ENCODE measurements at regions not wholly inside any gene's neighbourhood (a gene's known extent, or its start where the extent isn't known, plus 50 kb on each side); places are given as distances from the start of the nearest gene placed in this dataset.

DNA sequence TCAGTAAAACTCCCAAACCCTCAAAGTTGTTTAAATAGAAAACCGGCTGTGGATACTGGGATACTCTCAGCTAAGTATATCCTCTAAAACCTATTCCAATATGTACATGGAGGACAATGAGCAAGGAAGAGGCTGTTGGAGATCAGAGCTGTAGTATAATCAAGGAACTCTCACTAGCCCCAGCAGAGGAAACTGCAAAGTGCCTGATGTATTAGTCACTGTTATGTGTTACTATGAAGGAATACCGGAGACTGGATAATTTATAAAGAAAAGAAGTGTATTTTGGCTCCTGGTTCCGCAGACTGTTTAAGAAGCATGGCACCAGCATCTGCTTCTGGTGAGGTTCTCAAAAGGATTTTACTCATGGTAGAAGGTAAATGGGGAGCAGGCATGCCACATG lies 65.6 kb upstream of the RPL10L start:
- TF ChIP-seq, protein P1, sequence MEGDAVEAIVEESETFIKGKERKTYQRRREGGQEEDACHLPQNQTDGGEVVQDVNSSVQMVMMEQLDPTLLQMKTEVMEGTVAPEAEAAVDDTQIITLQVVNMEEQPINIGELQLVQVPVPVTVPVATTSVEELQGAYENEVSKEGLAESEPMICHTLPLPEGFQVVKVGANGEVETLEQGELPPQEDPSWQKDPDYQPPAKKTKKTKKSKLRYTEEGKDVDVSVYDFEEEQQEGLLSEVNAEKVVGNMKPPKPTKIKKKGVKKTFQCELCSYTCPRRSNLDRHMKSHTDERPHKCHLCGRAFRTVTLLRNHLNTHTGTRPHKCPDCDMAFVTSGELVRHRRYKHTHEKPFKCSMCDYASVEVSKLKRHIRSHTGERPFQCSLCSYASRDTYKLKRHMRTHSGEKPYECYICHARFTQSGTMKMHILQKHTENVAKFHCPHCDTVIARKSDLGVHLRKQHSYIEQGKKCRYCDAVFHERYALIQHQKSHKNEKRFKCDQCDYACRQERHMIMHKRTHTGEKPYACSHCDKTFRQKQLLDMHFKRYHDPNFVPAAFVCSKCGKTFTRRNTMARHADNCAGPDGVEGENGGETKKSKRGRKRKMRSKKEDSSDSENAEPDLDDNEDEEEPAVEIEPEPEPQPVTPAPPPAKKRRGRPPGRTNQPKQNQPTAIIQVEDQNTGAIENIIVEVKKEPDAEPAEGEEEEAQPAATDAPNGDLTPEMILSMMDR (IDR thresholded peaks at IDR 0.05; ENCODE audit: insufficient read depth, low read length, poor library complexity, severe bottlenecking): no peak
- TF ChIP-seq EZH2phosphoT487 (conservative IDR thresholded peaks at IDR 0.05; ENCODE audit: low read length): no peak

Data from SU-DHL-6 (cell line).